Upper lobe of left lung (tissue), 6 donors: ENCODE measurements at regions not wholly inside any gene's neighbourhood (a gene's known extent, or its start where the extent isn't known, plus 50 kb on each side); places are given as distances from the start of the nearest gene placed in this dataset.

ENCODE experiments used
- ATAC-seq, 2 donors: fragments of 200-7000 bp; cut with Tn5 transposase; one replicate each; pipeline ENCODE4 v1.9.1; 2022; ENCODE audit warnings: mild to moderate bottlenecking in 2 of 2, moderate library complexity in 2 of 2; ENCODE audit not compliant: low FRiP score in 2 of 2
- DNase-seq, 2 donors: peaks; one replicate each; pipeline ENCODE4 v3.0.0-alpha.2; 2019 to 2020
- H3K27ac ChIP-seq, 4 donors: fragments of 200-600 bp; sonication (generic); one replicate each; pipeline ENCODE4 v1.5.1; 2016 to 2019
- H3K27me3 ChIP-seq, 4 donors: fragments of 200-600 bp; sonication (generic); one replicate each; pipeline ENCODE4 v1.5.1; 2017 to 2019
- H3K36me3 ChIP-seq, 4 donors: fragments of 200-600 bp; sonication (generic); one replicate each; pipeline ENCODE4 v1.5.1; 2016 to 2019
- H3K4me1 ChIP-seq, 4 donors: fragments of 200-600 bp; sonication (generic); one replicate each; pipeline ENCODE4 v1.5.1; 2018 to 2019
- H3K4me3 ChIP-seq, 4 donors: fragments of 200-600 bp; sonication (generic); one replicate each; pipeline ENCODE4 v1.5.1; 2017 to 2019; ENCODE audit warnings: mild to moderate bottlenecking in 2 of 4, moderate library complexity in 1 of 4
- H3K9me3 ChIP-seq, 4 donors: fragments of 200-600 bp; sonication (generic); one replicate each; pipeline ENCODE4 v1.5.1; 2018 to 2019
- EP300 ChIP-seq, 4 donors: sonication (generic); formaldehyde crosslinking; IDR thresholded peaks; one replicate each; pipeline ENCODE4 v1.5.1; 2017; ENCODE audit warnings: antibody characterized with exemption in 4 of 4, control low read depth in 2 of 4
- POLR2A ChIP-seq, 4 donors: fragments of 450-650 bp; IDR thresholded peaks; one replicate each; pipeline ENCODE4 v1.5.1; 2016 to 2017; ENCODE audit warnings: antibody characterized with exemption in 4 of 4, mild to moderate bottlenecking in 2 of 4
- POLR2AphosphoS5 ChIP-seq, 2 donors: sonication (generic); formaldehyde crosslinking; IDR thresholded peaks; one replicate each; pipeline ENCODE4 v1.5.1; 2017; ENCODE audit warnings: antibody characterized with exemption in 2 of 2
- WGBS, 2 donors: methylation state at CpG; one replicate each; pipeline ENCODE4 v1.1.5; 2017 to 2018; 5-methylcytosine and 5-hydroxymethylcytosine counted together
- TF ChIP-seq, protein P1 (sequence below), 6 experiments: fragments of 450-650 bp in 4 of 6; fragments of 200-600 bp in 2 of 6; sonication (generic) in 2 of 6; IDR thresholded peaks; one replicate each; pipeline ENCODE4 v1.5.1; 2016 to 2019; ENCODE audit warnings: antibody characterized with exemption in 6 of 6
- donor health status: DM: no; HTN: no; CAD: no; lungs with moderate emphysema.
- donor health status: DM: no; HTN: yes; CAD: no; lungs with severe emphysema.

DNA sequence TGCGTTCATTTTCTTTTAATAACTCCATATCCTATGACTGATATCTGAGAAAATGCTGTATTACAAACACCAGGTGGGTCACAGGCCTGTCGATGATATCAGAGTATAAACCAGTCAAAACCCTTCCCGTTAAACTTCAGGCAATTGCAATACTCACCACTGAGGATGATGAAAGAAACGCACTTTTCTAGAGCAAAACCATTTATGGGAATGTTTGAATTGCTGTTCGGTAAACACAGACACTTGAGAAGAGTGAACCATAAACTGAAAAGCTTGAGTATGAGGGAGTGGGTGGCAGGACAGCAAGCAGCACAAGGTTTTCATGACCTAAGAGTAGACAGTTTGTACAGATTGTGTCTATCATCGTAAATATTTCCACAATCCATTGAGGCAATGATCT is 139.8 kb upstream of the CEP126 start:
- TF ChIP-seq POLR2A (IDR thresholded peaks at IDR 0.05) (no peak), POLR2AphosphoS5 (IDR thresholded peaks at IDR 0.05) (no peak), EP300 (IDR thresholded peaks at IDR 0.05) (no peak)
- TF ChIP-seq, protein P1, sequence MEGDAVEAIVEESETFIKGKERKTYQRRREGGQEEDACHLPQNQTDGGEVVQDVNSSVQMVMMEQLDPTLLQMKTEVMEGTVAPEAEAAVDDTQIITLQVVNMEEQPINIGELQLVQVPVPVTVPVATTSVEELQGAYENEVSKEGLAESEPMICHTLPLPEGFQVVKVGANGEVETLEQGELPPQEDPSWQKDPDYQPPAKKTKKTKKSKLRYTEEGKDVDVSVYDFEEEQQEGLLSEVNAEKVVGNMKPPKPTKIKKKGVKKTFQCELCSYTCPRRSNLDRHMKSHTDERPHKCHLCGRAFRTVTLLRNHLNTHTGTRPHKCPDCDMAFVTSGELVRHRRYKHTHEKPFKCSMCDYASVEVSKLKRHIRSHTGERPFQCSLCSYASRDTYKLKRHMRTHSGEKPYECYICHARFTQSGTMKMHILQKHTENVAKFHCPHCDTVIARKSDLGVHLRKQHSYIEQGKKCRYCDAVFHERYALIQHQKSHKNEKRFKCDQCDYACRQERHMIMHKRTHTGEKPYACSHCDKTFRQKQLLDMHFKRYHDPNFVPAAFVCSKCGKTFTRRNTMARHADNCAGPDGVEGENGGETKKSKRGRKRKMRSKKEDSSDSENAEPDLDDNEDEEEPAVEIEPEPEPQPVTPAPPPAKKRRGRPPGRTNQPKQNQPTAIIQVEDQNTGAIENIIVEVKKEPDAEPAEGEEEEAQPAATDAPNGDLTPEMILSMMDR (IDR thresholded peaks at IDR 0.05), result no peak
- H3K9me3 ChIP-seq, result peaks cover 0 to 7% (median 2%) of the 10 kb centered on the region in 4 donors
- 63 to 73% methylated on average over 6 of the region's 6 CpGs for WGBS, 2 donors
- no peak overlapping the region for H3K27ac ChIP-seq
- no peaks in the 10 kb centered on the region for H3K36me3 ChIP-seq
- no peaks in the 10 kb centered on the region for H3K27me3 ChIP-seq
- ATAC-seq (no peak), DNase-seq (no peak)
- no peaks in the 10 kb centered on the region for H3K4me1 ChIP-seq
- H3K4me3 ChIP-seq, result no peak overlapping the region

DNA sequence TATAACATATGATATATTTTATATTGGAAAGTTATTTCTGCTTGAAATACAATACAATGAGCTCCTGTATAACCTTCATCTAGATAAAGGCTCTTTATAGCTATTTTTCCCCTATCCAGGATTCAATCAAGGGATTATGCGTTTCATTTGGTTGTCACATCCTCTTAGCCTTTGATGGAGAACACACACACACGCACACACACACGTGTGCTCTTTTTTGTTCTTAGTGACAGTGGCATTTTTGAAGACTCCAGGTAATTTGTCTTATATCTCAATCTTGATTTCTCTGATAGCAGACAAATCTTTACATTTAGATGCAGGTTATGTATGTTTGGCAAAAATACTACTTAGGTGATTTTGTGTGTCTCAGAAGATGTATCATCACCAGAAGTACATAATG is 144.2 kb upstream of the CEP126 start:
- Histone ChIP-seq H3K27ac (no peak overlapping the region), H3K36me3 (no peaks in the 10 kb centered on the region), H3K4me1 (no peaks in the 10 kb centered on the region), H3K9me3 (peaks cover 0 to 20% (median 5%) of the 10 kb centered on the region in 4 donors), H3K4me3 (no peak overlapping the region), H3K27me3 (no peaks in the 10 kb centered on the region)
- no peak for TF ChIP-seq POLR2AphosphoS5 (IDR thresholded peaks at IDR 0.05)
- TF ChIP-seq, protein P1 (IDR thresholded peaks at IDR 0.05), result no peak
- WGBS, 2 donors, result 82 to 87% methylated on average over 3 of the region's 3 CpGs
- DNase-seq, result no peak
- no peak for ATAC-seq

DNA sequence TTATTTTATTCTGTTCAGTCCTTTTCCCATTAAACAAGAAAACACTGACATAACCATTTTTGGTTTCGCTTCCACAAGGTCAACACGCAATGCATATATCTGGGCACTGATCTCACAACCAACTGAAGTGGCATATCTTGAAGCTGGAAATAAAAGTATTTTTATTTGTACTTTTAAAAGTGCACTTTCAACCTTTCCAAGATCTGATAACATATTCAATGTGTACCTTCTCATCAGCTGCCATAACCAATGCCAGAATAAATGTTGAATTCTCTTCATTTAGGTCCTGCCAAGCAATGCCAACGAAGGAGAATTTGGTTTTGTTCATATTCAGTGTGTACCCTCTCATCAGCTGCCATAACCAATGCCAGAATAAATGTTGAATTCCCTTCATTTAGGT is 148.9 kb upstream of the CEP126 start:
- WGBS, 2 donors, result 44 to 61% methylated on average over 3 of the region's 3 CpGs
- Histone ChIP-seq H3K27me3 (no peaks in the 10 kb centered on the region), H3K9me3 (peaks cover 0 to 20% (median 5%) of the 10 kb centered on the region in 4 donors), H3K4me3 (no peak overlapping the region), H3K4me1 (no peaks in the 10 kb centered on the region), H3K27ac (no peak overlapping the region), H3K36me3 (no peaks in the 10 kb centered on the region)
- no peak for DNase-seq
- TF ChIP-seq POLR2AphosphoS5 (IDR thresholded peaks at IDR 0.05) (no peak), POLR2A (IDR thresholded peaks at IDR 0.05) (no peak), EP300 (IDR thresholded peaks at IDR 0.05) (no peak)
- TF ChIP-seq, protein P1 (IDR thresholded peaks at IDR 0.05), result no peak
- ATAC-seq, result no peak

DNA sequence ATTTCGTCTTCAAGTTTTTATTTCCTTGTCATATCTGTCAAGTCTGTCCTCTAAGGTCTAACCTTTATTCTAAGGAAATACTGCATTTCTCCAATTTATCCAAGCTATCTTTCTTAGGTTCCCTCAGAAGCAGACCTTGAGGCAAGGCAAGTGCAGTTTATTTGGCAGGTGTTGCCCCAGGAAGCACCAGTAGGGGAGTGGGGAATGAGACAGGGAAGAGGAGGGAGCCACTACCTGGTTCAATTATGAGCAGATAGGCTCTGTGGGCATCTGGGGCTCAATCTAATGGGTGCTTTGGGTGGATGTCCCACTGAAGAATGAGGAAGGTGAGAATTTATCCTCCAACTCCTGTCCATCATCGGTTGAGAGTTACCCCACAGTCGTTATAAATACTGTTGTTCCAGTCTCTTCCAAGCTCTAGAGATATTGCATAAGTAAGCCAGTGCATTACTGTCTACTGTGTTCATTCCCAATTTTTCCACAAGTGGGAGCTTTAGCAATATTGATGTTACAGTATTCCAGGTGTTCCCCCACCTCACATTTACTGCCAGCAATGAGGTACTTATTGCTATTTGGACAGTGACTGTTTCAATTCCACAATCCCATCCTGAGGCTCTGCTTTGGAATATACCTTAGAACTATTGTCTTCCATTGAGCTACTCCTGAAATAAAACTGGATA is 154.9 kb upstream of the CEP126 start:
- H3K36me3 ChIP-seq, result no peaks in the 10 kb centered on the region
- H3K27me3 ChIP-seq, result no peaks in the 10 kb centered on the region
- H3K27ac ChIP-seq, result no peak overlapping the region
- DNase-seq, result no peak
- no peak overlapping the region for H3K4me3 ChIP-seq
- H3K4me1 ChIP-seq, result no peaks in the 10 kb centered on the region
- ATAC-seq, result no peak
- WGBS, 2 donors, result 62 to 80% methylated on average over 3 of the region's 3 CpGs
- H3K9me3 ChIP-seq, result no peaks in the 10 kb centered on the region
- TF ChIP-seq, protein P1 (IDR thresholded peaks at IDR 0.05), result peak in 1 of 6 experiments; percentile 16
- TF ChIP-seq EP300 (IDR thresholded peaks at IDR 0.05), result no peak

DNA sequence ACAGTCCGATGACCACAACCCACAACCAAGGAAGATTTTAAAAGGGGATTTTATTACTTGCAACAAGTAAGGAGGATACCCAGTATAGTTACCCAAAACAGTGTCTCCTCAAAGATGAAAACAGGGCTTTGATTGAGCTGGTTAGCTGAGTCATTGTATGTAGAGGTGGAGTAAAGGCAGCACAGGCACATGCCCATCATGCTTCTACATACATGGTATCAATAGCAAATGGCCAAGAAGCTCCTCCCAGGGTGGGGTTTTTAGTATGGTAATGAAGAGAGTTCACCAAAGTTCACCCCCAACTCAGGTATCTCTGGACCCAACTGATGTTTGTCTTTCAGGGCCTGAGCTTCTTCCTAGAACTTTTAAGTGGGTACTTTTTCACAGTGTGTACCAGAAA is 157.1 kb upstream of the CEP126 start:
- no peaks in the 10 kb centered on the region for H3K27me3 ChIP-seq
- no peak overlapping the region for H3K27ac ChIP-seq
- WGBS, 2 donors, result 97 to 100% methylated on average over 1 of the region's 1 CpG
- ATAC-seq (no peak), DNase-seq (no peak)
- no peaks in the 10 kb centered on the region for H3K4me1 ChIP-seq
- H3K4me3 ChIP-seq, result no peak overlapping the region
- TF ChIP-seq EP300 (IDR thresholded peaks at IDR 0.05) (no peak), POLR2A (IDR thresholded peaks at IDR 0.05) (no peak), POLR2AphosphoS5 (IDR thresholded peaks at IDR 0.05) (no peak)
- TF ChIP-seq, protein P1 (IDR thresholded peaks at IDR 0.05), result no peak
- H3K36me3 ChIP-seq, result no peaks in the 10 kb centered on the region
- H3K9me3 ChIP-seq, result no peaks in the 10 kb centered on the region
